ENCODE measurements at regions not wholly inside any gene's neighbourhood (a gene's known extent, or its start where the extent isn't known, plus 50 kb on each side); places are given as distances from the start of the nearest gene placed in this dataset.

GRCh38 chr10:81031774-81032173, 494.1 kb downstream of the SH2D4B start:
- in situ Hi-C loops (cut with HindIII; ENCODE audit: low pct_unique_long_range_greater_than_20kb, low sequenced_read_pairs) (no loop called here), intact Hi-C loops (cut with micrococcal nuclease; ENCODE audit: unreplicated experiment) (no loop called here)
- CTCF ChIA-PET: no interaction called here
- no peak for DNase-seq (ENCODE audit: low read depth, low spot score)
- H3K4me1 ChIP-seq (ENCODE audit: control insufficient read depth, insufficient read depth, low read length): no peaks in the 10 kb centered on the region
- ATAC-seq: no peak
- no peaks in the 10 kb centered on the region for H3K9me3 ChIP-seq (ENCODE audit: control insufficient read depth, insufficient read depth, low read depth, low read length)
- no peaks in the 10 kb centered on the region for H3K27me3 ChIP-seq (ENCODE audit: control insufficient read depth, insufficient read depth, low read length)
- TF ChIP-seq TCF7L2 (IDR thresholded peaks at IDR 0.05; ENCODE audit: low read depth, low read length) (no peak), POLR2AphosphoS5 (IDR thresholded peaks at IDR 0.05; ENCODE audit: low read depth, low read length) (no peak), REST (IDR thresholded peaks at IDR 0.05; ENCODE audit: insufficient read depth in 1 of 2, low read depth in 2 of 2, low read length in 1 of 2) (no peak), SIN3A (IDR thresholded peaks at IDR 0.05; ENCODE audit: borderline replicate concordance, insufficient read depth, low read depth, low read length) (no peak), CTCF (IDR thresholded peaks at IDR 0.05) (no peak)
- H3K36me3 ChIP-seq (ENCODE audit: control insufficient read depth, insufficient read depth, low read length): no peaks in the 10 kb centered on the region
- H3K27ac ChIP-seq (ENCODE audit: low read length): no peak overlapping the region
- POLR2A ChIA-PET: no interaction called here
- BruUV-seq (replicated peaks): no TSS peak
- H3K4me3 ChIP-seq (ENCODE audit: low read depth in 2 of 2, low read length in 2 of 2): no peak overlapping the region

GRCh38 chr10:81034383-81034782, 496.7 kb downstream of the SH2D4B start:
- intact Hi-C loops (cut with micrococcal nuclease; ENCODE audit: unreplicated experiment): no loop called here
- Histone ChIP-seq H3K4me1 (ENCODE audit: control insufficient read depth, insufficient read depth, low read length) (no peaks in the 10 kb centered on the region), H3K36me3 (ENCODE audit: control insufficient read depth, insufficient read depth, low read length) (no peaks in the 10 kb centered on the region), H3K27me3 (ENCODE audit: control insufficient read depth, insufficient read depth, low read length) (no peaks in the 10 kb centered on the region), H3K27ac (ENCODE audit: low read length) (no peak overlapping the region), H3K9me3 (ENCODE audit: control insufficient read depth, insufficient read depth, low read depth, low read length) (0 out of 2 replicates have a peak, but pooled peaks cover 8% of the 10 kb centered on the region), H3K4me3 (ENCODE audit: low read depth in 2 of 2, low read length in 2 of 2) (no peak overlapping the region)
- ChIA-PET CTCF (no interaction called here), POLR2A (no interaction called here)
- no TSS peak for BruUV-seq (replicated peaks)
- in situ Hi-C loops (cut with HindIII; ENCODE audit: low pct_unique_long_range_greater_than_20kb, low sequenced_read_pairs): no loop called here
- no peak for TF ChIP-seq REST (IDR thresholded peaks at IDR 0.05; ENCODE audit: insufficient read depth in 1 of 2, low read depth in 2 of 2, low read length in 1 of 2)
- no peak for TF ChIP-seq TCF7L2 (IDR thresholded peaks at IDR 0.05; ENCODE audit: low read depth, low read length)
- TF ChIP-seq CTCF (IDR thresholded peaks at IDR 0.05): no peak
- TF ChIP-seq SIN3A (IDR thresholded peaks at IDR 0.05; ENCODE audit: borderline replicate concordance, insufficient read depth, low read depth, low read length): no peak
- no peak for TF ChIP-seq POLR2AphosphoS5 (IDR thresholded peaks at IDR 0.05; ENCODE audit: low read depth, low read length)
- DNase-seq (ENCODE audit: low read depth, low spot score) (no peak), ATAC-seq (no peak)

Data from Panc1 (cell line).